ENCODE measurements at regions not wholly inside any gene's neighbourhood (a gene's known extent, or its start where the extent isn't known, plus 50 kb on each side); places are given as distances from the start of the nearest gene placed in this dataset.
"Not testable (repeated sequence)": the region's sequence is repeated elsewhere in the genome, so short reads cannot be mapped to it uniquely, and the experiment has no call there.

- Mint-ChIP-seq H3K36me3 (no peaks in the 10 kb centered on the region), H3K9me3 (peaks cover 0 to 2% (median 0%) of the 10 kb centered on the region in 11 donors), H3K27ac (no peak overlapping the region), H3K4me3 (no peak overlapping the region), H3K27me3 (peaks cover 0 to 12% (median 5%) of the 10 kb centered on the region in 5 donors), H3K4me1 (peaks cover 0 to 4% (median 0%) of the 10 kb centered on the region in 7 donors)
- Histone ChIP-seq H3K36me3 (ENCODE audit: control insufficient read depth in 2 of 3, insufficient read depth in 3 of 3, low read length in 3 of 3) (no peaks in the 10 kb centered on the region), H3K27me3 (ENCODE audit: control insufficient read depth in 2 of 2, insufficient read depth in 2 of 2, low read length in 2 of 2) (peaks cover 0 to 3% of the 10 kb centered on the region in 2 donors), H3K4me1 (ENCODE audit: control insufficient read depth in 2 of 2, insufficient read depth in 2 of 2, low read length in 2 of 2) (no peaks in the 10 kb centered on the region), H3K9me3 (ENCODE audit: control insufficient read depth in 2 of 3, low read length in 3 of 3) (no peaks in the 10 kb centered on the region), H3K4me3 (ENCODE audit: low read length) (no peak overlapping the region), H3K27ac (ENCODE audit: low read depth, low read length) (no peak overlapping the region)
- intact Hi-C loops (cut with micrococcal nuclease) = no loop called here
- ChIA-PET CTCF (no interaction called here), POLR2A (no interaction called here)
- DNase-seq (no peak), ATAC-seq (no peak)
Measured at GRCh38 chr21:15211491-15212133, 146.8 kb upstream of the NRIP1 start.

- no peak overlapping the region for H3K4me3 Mint-ChIP-seq
- no peak overlapping the region for H3K27ac Mint-ChIP-seq
- no peaks in the 10 kb centered on the region for H3K9me3 ChIP-seq (ENCODE audit: control insufficient read depth in 2 of 3, low read length in 3 of 3)
- ChIA-PET POLR2A (no interaction called here), CTCF (no interaction called here)
- no peaks in the 10 kb centered on the region for H3K4me1 ChIP-seq (ENCODE audit: control insufficient read depth in 2 of 2, insufficient read depth in 2 of 2, low read length in 2 of 2)
- H3K9me3 Mint-ChIP-seq = peaks cover 0 to 2% (median 0%) of the 10 kb centered on the region in 11 donors
- ATAC-seq = no peak
- peaks cover 0 to 11% (median 5%) of the 10 kb centered on the region in 5 donors for H3K27me3 Mint-ChIP-seq
- H3K4me1 Mint-ChIP-seq = peaks cover 0 to 4% (median 0%) of the 10 kb centered on the region in 7 donors
- H3K4me3 ChIP-seq (ENCODE audit: low read length) = no peak overlapping the region
- no peaks in the 10 kb centered on the region for H3K36me3 Mint-ChIP-seq
- H3K27me3 ChIP-seq (ENCODE audit: control insufficient read depth in 2 of 2, insufficient read depth in 2 of 2, low read length in 2 of 2) = peaks cover 0 to 3% of the 10 kb centered on the region in 2 donors
- intact Hi-C loops (cut with micrococcal nuclease) = no loop called here
- DNase-seq = no peak
- H3K36me3 ChIP-seq (ENCODE audit: control insufficient read depth in 2 of 3, insufficient read depth in 3 of 3, low read length in 3 of 3) = no peaks in the 10 kb centered on the region
- no peak overlapping the region for H3K27ac ChIP-seq (ENCODE audit: low read depth, low read length)
Measured at GRCh38 chr21:15212206-15212605, 147.4 kb upstream of the NRIP1 start.

GRCh38 chr21:15218476-15218875 is 153.7 kb upstream of the NRIP1 start:
- intact Hi-C loops (cut with micrococcal nuclease); H3K27me3 ChIP-seq (ENCODE audit: control insufficient read depth in 2 of 2, insufficient read depth in 2 of 2, low read length in 2 of 2); H3K36me3 ChIP-seq (ENCODE audit: control insufficient read depth in 2 of 3, insufficient read depth in 3 of 3, low read length in 3 of 3); H3K27me3 Mint-ChIP-seq; H3K4me3 Mint-ChIP-seq; H3K27ac ChIP-seq (ENCODE audit: low read depth, low read length); H3K4me3 ChIP-seq (ENCODE audit: low read length); H3K4me1 ChIP-seq (ENCODE audit: control insufficient read depth in 2 of 2, insufficient read depth in 2 of 2, low read length in 2 of 2); H3K36me3 Mint-ChIP-seq; H3K9me3 ChIP-seq (ENCODE audit: control insufficient read depth in 2 of 3, low read length in 3 of 3); DNase-seq; H3K27ac Mint-ChIP-seq; ATAC-seq; CTCF ChIA-PET; H3K4me1 Mint-ChIP-seq; H3K9me3 Mint-ChIP-seq; POLR2A ChIA-PET: not testable (repeated sequence)

GRCh38 chr21:15219039-15219438 is 154.2 kb upstream of the NRIP1 start:
- no peak overlapping the region for H3K27ac ChIP-seq (ENCODE audit: low read depth, low read length)
- no peaks in the 10 kb centered on the region for H3K9me3 Mint-ChIP-seq
- H3K9me3 ChIP-seq (ENCODE audit: control insufficient read depth in 2 of 3, low read length in 3 of 3) = no peaks in the 10 kb centered on the region
- ChIA-PET POLR2A (no interaction called here), CTCF (no interaction called here)
- H3K4me1 Mint-ChIP-seq = peaks cover 0 to 7% (median 0%) of the 10 kb centered on the region in 7 donors
- no peaks in the 10 kb centered on the region for H3K27me3 ChIP-seq (ENCODE audit: control insufficient read depth in 2 of 2, insufficient read depth in 2 of 2, low read length in 2 of 2)
- no peak overlapping the region for H3K4me3 ChIP-seq (ENCODE audit: low read length)
- no peak overlapping the region for H3K4me3 Mint-ChIP-seq
- intact Hi-C loops (cut with micrococcal nuclease) = no loop called here
- DNase-seq (no peak), ATAC-seq (no peak)
- H3K36me3 Mint-ChIP-seq = no peaks in the 10 kb centered on the region
- H3K27ac Mint-ChIP-seq = no peak overlapping the region
- no peaks in the 10 kb centered on the region for H3K4me1 ChIP-seq (ENCODE audit: control insufficient read depth in 2 of 2, insufficient read depth in 2 of 2, low read length in 2 of 2)
- H3K36me3 ChIP-seq (ENCODE audit: control insufficient read depth in 2 of 3, insufficient read depth in 3 of 3, low read length in 3 of 3) = no peaks in the 10 kb centered on the region
- H3K27me3 Mint-ChIP-seq = no peaks in the 10 kb centered on the region

- H3K36me3 ChIP-seq (ENCODE audit: control insufficient read depth in 2 of 3, insufficient read depth in 3 of 3, low read length in 3 of 3) = no peaks in the 10 kb centered on the region
- Mint-ChIP-seq H3K9me3 (no peaks in the 10 kb centered on the region), H3K36me3 (no peaks in the 10 kb centered on the region), H3K4me1 (peaks cover 0 to 7% (median 0%) of the 10 kb centered on the region in 7 donors), H3K27me3 (peaks cover 0 to under 1% (median 0%) of the 10 kb centered on the region in 5 donors), H3K27ac (no peak overlapping the region), H3K4me3 (peak overlapping the region in 1 of 10 donors; percentile 23)
- H3K27ac ChIP-seq (ENCODE audit: low read depth, low read length) = no peak overlapping the region
- no peaks in the 10 kb centered on the region for H3K27me3 ChIP-seq (ENCODE audit: control insufficient read depth in 2 of 2, insufficient read depth in 2 of 2, low read length in 2 of 2)
- peak; percentile 16 for ATAC-seq
- CTCF ChIA-PET = interaction anchor here (0.6 kb wide), 1 partner anchor 22 kb away, joined by 3 read pairs; no protein-coding TSS in a partner anchor
- no peaks in the 10 kb centered on the region for H3K9me3 ChIP-seq (ENCODE audit: control insufficient read depth in 2 of 3, low read length in 3 of 3)
- no peak overlapping the region for H3K4me3 ChIP-seq (ENCODE audit: low read length)
- no peak for DNase-seq
- intact Hi-C loops (cut with micrococcal nuclease) = no loop called here
- POLR2A ChIA-PET = no interaction called here
- no peaks in the 10 kb centered on the region for H3K4me1 ChIP-seq (ENCODE audit: control insufficient read depth in 2 of 2, insufficient read depth in 2 of 2, low read length in 2 of 2)
Measured at GRCh38 chr21:15219894-15220293, 155.1 kb upstream of the NRIP1 start.

- CTCF ChIA-PET = interaction anchor here (1.0 kb wide), 1 partner anchor 8 kb away, joined by 3 read pairs; no protein-coding TSS in a partner anchor
- POLR2A ChIA-PET = no interaction called here
- Mint-ChIP-seq H3K27me3 (peaks cover 0 to 4% (median 0%) of the 10 kb centered on the region in 5 donors), H3K9me3 (peaks cover 0 to 1% (median 0%) of the 10 kb centered on the region in 11 donors), H3K4me1 (peaks cover 0 to 7% (median 0%) of the 10 kb centered on the region in 7 donors), H3K36me3 (no peaks in the 10 kb centered on the region), H3K4me3 (no peak overlapping the region), H3K27ac (no peak overlapping the region)
- intact Hi-C loops (cut with micrococcal nuclease) = no loop called here
- Histone ChIP-seq H3K9me3 (ENCODE audit: control insufficient read depth in 2 of 3, low read length in 3 of 3) (no peaks in the 10 kb centered on the region), H3K27ac (ENCODE audit: low read depth, low read length) (no peak overlapping the region), H3K36me3 (ENCODE audit: control insufficient read depth in 2 of 3, insufficient read depth in 3 of 3, low read length in 3 of 3) (no peaks in the 10 kb centered on the region), H3K27me3 (ENCODE audit: control insufficient read depth in 2 of 2, insufficient read depth in 2 of 2, low read length in 2 of 2) (no peaks in the 10 kb centered on the region), H3K4me3 (ENCODE audit: low read length) (no peak overlapping the region), H3K4me1 (ENCODE audit: control insufficient read depth in 2 of 2, insufficient read depth in 2 of 2, low read length in 2 of 2) (no peaks in the 10 kb centered on the region)
- peak; percentile 87 for ATAC-seq
- no peak for DNase-seq
Measured at GRCh38 chr21:15221799-15222386, 157.1 kb upstream of the NRIP1 start.

- CTCF ChIA-PET = interaction anchor here (1.0 kb wide), 1 partner anchor 8 kb away, joined by 3 read pairs; no protein-coding TSS in a partner anchor
- Histone ChIP-seq H3K4me3 (ENCODE audit: low read length) (no peak overlapping the region), H3K27ac (ENCODE audit: low read depth, low read length) (no peak overlapping the region), H3K4me1 (ENCODE audit: control insufficient read depth in 2 of 2, insufficient read depth in 2 of 2, low read length in 2 of 2) (no peaks in the 10 kb centered on the region), H3K36me3 (ENCODE audit: control insufficient read depth in 2 of 3, insufficient read depth in 3 of 3, low read length in 3 of 3) (no peaks in the 10 kb centered on the region), H3K27me3 (ENCODE audit: control insufficient read depth in 2 of 2, insufficient read depth in 2 of 2, low read length in 2 of 2) (no peaks in the 10 kb centered on the region), H3K9me3 (ENCODE audit: control insufficient read depth in 2 of 3, low read length in 3 of 3) (no peaks in the 10 kb centered on the region)
- peaks cover 0 to 1% (median 0%) of the 10 kb centered on the region in 11 donors for H3K9me3 Mint-ChIP-seq
- no peak for DNase-seq
- no peak overlapping the region for H3K4me3 Mint-ChIP-seq
- peak; percentile 62 for ATAC-seq
- peaks cover 0 to 7% (median 0%) of the 10 kb centered on the region in 7 donors for H3K4me1 Mint-ChIP-seq
- intact Hi-C loops (cut with micrococcal nuclease) = no loop called here
- H3K27ac Mint-ChIP-seq = no peak overlapping the region
- peaks cover 0 to 4% (median 0%) of the 10 kb centered on the region in 5 donors for H3K27me3 Mint-ChIP-seq
- POLR2A ChIA-PET = no interaction called here
- no peaks in the 10 kb centered on the region for H3K36me3 Mint-ChIP-seq
Measured at GRCh38 chr21:15222707-15223106, 157.9 kb upstream of the NRIP1 start.
